K562 (cell line): ENCODE measurements at regions not wholly inside any gene's neighbourhood (a gene's known extent, or its start where the extent isn't known, plus 50 kb on each side); places are given as distances from the start of the nearest gene placed in this dataset.

Source experiments
- AFF4 ChIP-seq: sonication (generic); formaldehyde crosslinking; IDR thresholded peaks from 2 replicates; pipeline ENCODE4 v1.8.0; 2023; ENCODE audit warnings: mild to moderate bottlenecking, missing genetic modification reagents
- ARHGAP35 ChIP-seq: fragments of 450-650 bp; IDR thresholded peaks from 2 replicates; pipeline ENCODE4 v1.6.1; 2018; ENCODE audit not compliant: partially characterized antibody
- DACH1 ChIP-seq: fragments of 450-650 bp; IDR thresholded peaks from 2 replicates; pipeline ENCODE4 v1.6.1; 2018; ENCODE audit not compliant: partially characterized antibody
- FOXM1 ChIP-seq, 2 experiments: fragments of 450-650 bp in 1 of 2; sonication (generic) in 1 of 2; formaldehyde crosslinking in 1 of 2; IDR thresholded peaks; 2 replicates each; pipeline versions ENCODE4 v1.6.1 to v1.9.0; 2017 to 2022; ENCODE audit warnings: low read depth in 2 of 2, mild to moderate bottlenecking in 2 of 2, missing genetic modification reagents in 1 of 2, moderate library complexity in 1 of 2
- HNRNPLL ChIP-seq: fragments of 200-400 bp; formaldehyde crosslinking; IDR thresholded peaks from 2 replicates; pipeline ENCODE4 v1.6.1; 2017; ENCODE audit warnings: low read length, low read depth, mild to moderate bottlenecking; ENCODE audit not compliant: poor library complexity, severe bottlenecking
- MNT ChIP-seq, 2 experiments: fragments of 450-650 bp; conservative IDR thresholded peaks; 2 replicates each; pipeline ENCODE4 v1.6.1; 2017; ENCODE audit warnings: mild to moderate bottlenecking in 2 of 2, moderate library complexity in 2 of 2
- MTF1 ChIP-seq: fragments of 250-450 bp; sonication (Bioruptor Pico); IDR thresholded peaks from 2 replicates; pipeline ENCODE4 v1.9.0; 2021; ENCODE audit warnings: moderate library complexity, mild to moderate bottlenecking, inconsistent platforms, borderline replicate concordance
- SMARCC2 ChIP-seq: fragments of 450-650 bp; IDR thresholded peaks from 2 replicates; pipeline ENCODE4 v1.6.1; 2017; ENCODE audit warnings: antibody characterized with exemption, moderate library complexity, mild to moderate bottlenecking, low read depth
- TFAP4 ChIP-seq: sonication (generic); formaldehyde crosslinking; IDR thresholded peaks from 2 replicates; pipeline ENCODE4 v1.8.0; 2022; ENCODE audit warnings: missing genetic modification reagents, mild to moderate bottlenecking, moderate library complexity, borderline replicate concordance
- TRIM25 ChIP-seq: fragments of 450-650 bp; IDR thresholded peaks from 2 replicates; pipeline ENCODE4 v1.7.0; 2016; ENCODE audit warnings: borderline replicate concordance
- YY1 ChIP-seq, 3 experiments: IDR thresholded peaks; 2 replicates each; pipeline ENCODE4 v1.6.1; 2011; ENCODE audit warnings: low read length in 2 of 3, mild to moderate bottlenecking in 2 of 3, moderate library complexity in 2 of 3, borderline replicate concordance in 1 of 3, control low read depth in 1 of 3, low read depth in 1 of 3; ENCODE audit not compliant: insufficient read depth in 3 of 3, insufficient replicate concordance in 2 of 3, control insufficient read depth in 1 of 3, insufficient read length in 1 of 3; ENCODE audit errors: extremely low read depth in 1 of 3
- ZBTB2 ChIP-seq: fragments of 450-650 bp; IDR thresholded peaks from 2 replicates; pipeline ENCODE4 v1.6.1; 2016; ENCODE audit warnings: antibody characterized with exemption
- ZNF280B ChIP-seq: fragments of 250-450 bp; sonication (Bioruptor Pico); IDR thresholded peaks from 2 replicates; pipeline ENCODE4 v1.5.1; 2021; ENCODE audit warnings: mild to moderate bottlenecking
- ZNF431 ChIP-seq: sonication (generic); formaldehyde crosslinking; IDR thresholded peaks from 2 replicates; pipeline ENCODE4 v1.8.0; 2022; ENCODE audit warnings: mild to moderate bottlenecking, missing genetic modification reagents

GRCh38 chr1:105830571-105831146 is 1225.8 kb upstream of the PRMT6 start (continued):
- no peak for TF ChIP-seq AFF4 (CRISPR knock-in tag)
- no peak for TF ChIP-seq ZBTB2
- no peak for TF ChIP-seq TFAP4 (CRISPR knock-in tag)
- TF ChIP-seq FOXM1 (IDR thresholded peaks at IDR 0.05; ENCODE audit: low read depth) = no peak
- TF ChIP-seq FOXM1 (CRISPR knock-in tag; IDR thresholded peaks at IDR 0.05; ENCODE audit: low read depth) = no peak
- TF ChIP-seq SMARCC2 = no peak
- no peak for TF ChIP-seq MNT (conservative IDR thresholded peaks at IDR 0.05)
- TF ChIP-seq HNRNPLL = no peak
- no peak for TF ChIP-seq ZNF280B (CRISPR knock-in tag)
- no peak for TF ChIP-seq MTF1
- no peak for TF ChIP-seq ZNF431 (CRISPR knock-in tag)
- TF ChIP-seq YY1 (IDR thresholded peaks at IDR 0.05; ENCODE audit: borderline replicate concordance in 1 of 3, control insufficient read depth in 1 of 3, extremely low read depth in 1 of 3, insufficient read depth in 3 of 3, insufficient read length in 1 of 3, insufficient replicate concordance in 2 of 3, low read depth in 1 of 3, low read length in 2 of 3) = no peak
- no peak for TF ChIP-seq ARHGAP35
- TF ChIP-seq DACH1 = no peak
- TF ChIP-seq TRIM25 = no peak
